ENCODE measurements at regions not wholly inside any gene's neighbourhood (a gene's known extent, or its start where the extent isn't known, plus 50 kb on each side); places are given as distances from the start of the nearest gene placed in this dataset.

DNA sequence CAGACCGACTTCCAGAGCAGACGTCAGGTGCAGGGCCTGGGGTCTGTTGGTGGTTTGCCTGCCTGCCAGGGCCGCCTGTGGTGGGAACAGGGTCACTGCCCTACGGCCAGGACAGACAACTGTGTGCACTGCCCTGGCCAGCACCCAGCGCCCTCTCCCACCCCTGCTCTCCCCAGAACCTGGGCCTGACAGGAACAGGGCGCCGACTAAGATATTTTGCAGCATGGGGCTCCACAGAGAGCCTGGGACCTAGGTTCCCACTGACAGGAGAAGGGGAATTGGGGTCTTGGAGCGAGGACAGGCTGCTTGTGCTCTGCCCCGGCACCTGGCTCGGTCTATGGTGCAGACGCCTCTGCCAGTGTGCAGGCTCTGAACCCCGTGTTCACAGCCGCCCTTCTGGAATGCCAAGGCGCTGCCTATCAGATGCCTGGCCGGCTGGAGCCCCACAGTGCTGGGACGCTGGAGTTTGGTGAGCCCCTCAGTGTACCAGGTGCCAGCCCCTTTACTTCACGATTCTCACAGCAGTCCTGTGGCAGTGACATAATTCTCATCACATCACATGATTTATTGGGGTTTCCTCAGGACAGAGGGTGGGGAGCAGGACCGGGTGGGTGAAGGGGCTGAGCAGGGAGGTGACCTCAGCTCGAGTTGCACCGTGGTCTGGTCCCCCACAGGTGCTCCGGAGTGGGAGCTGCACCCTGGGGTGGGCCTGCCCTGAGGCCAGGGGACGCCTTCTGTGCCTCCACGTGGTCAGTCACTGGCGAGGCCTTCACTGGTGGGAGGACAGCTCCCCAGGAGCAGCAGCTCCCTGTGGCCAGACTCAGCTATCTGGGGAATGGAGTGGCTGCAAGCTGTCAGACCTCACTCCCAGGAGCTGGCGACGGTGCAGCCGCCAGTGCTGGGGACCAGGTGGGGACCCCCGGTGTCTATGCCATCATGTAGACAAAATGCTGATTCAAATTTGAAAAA lies 113.8 kb upstream of the LRPAP1 start:
- H3K27me3 Mint-ChIP-seq (ENCODE audit: low read depth) = peaks cover 5% of the 10 kb centered on the region
- H3K36me3 Mint-ChIP-seq (ENCODE audit: low read depth) = no peaks in the 10 kb centered on the region
- H3K27ac Mint-ChIP-seq (ENCODE audit: unreplicated experiment) = peak overlapping the region; percentile 91
- H3K4me3 Mint-ChIP-seq = no peak overlapping the region
- DNase-seq (ENCODE audit: low read depth, low spot score) = no peak
- no peak for TF ChIP-seq CTCF (conservative IDR thresholded peaks at IDR 0.05)
- H3K4me1 Mint-ChIP-seq = peaks cover under 1% of the 10 kb centered on the region
- no peaks in the 10 kb centered on the region for H3K9me3 Mint-ChIP-seq

DNA sequence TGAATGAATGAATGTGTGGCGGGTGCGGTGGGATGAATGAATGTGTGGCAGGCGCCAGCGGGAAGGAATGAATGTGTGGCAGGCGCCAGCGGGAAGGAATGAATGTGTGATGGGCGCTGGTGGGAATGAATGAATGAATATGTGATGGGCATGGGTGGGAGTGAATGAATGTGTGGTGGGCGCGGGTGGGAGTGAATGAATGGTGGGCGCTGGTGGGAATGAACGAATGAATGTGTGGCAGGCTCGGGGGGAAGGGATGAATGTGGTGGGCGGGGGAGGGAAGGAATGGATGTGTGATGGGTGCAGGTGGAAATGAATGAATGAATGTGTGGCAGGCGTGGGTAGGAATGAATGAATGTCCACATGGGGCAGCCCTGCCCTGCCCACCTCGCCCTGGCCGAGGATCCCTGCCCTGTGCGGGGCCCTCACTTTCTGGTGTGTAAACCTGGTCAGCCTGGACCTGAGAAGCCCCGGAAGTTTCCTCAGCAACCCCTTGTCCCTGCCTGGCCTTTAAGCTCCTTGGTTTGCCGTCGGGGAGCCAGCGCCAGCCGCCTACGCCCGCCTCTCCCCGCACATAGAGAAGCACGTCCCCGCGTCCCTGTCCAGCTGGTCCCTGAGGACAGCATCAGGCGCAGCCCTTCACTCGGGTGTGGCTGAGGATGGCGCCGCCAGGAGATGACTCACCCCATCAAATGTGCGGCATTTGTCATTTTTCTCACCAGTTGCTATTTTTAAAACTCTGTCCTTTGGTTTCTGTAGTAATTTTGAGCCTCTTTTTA lies 112.8 kb upstream of the LRPAP1 start:
- H3K27me3 Mint-ChIP-seq (ENCODE audit: low read depth) = peaks cover 3% of the 10 kb centered on the region
- H3K4me3 Mint-ChIP-seq = no peak overlapping the region
- no peak for DNase-seq (ENCODE audit: low read depth, low spot score)
- no peaks in the 10 kb centered on the region for H3K36me3 Mint-ChIP-seq (ENCODE audit: low read depth)
- H3K4me1 Mint-ChIP-seq = peaks cover 9% of the 10 kb centered on the region
- TF ChIP-seq CTCF (conservative IDR thresholded peaks at IDR 0.05) = no peak
- peak overlapping the region; percentile 91 for H3K27ac Mint-ChIP-seq (ENCODE audit: unreplicated experiment)
- H3K9me3 Mint-ChIP-seq = no peaks in the 10 kb centered on the region

DNA sequence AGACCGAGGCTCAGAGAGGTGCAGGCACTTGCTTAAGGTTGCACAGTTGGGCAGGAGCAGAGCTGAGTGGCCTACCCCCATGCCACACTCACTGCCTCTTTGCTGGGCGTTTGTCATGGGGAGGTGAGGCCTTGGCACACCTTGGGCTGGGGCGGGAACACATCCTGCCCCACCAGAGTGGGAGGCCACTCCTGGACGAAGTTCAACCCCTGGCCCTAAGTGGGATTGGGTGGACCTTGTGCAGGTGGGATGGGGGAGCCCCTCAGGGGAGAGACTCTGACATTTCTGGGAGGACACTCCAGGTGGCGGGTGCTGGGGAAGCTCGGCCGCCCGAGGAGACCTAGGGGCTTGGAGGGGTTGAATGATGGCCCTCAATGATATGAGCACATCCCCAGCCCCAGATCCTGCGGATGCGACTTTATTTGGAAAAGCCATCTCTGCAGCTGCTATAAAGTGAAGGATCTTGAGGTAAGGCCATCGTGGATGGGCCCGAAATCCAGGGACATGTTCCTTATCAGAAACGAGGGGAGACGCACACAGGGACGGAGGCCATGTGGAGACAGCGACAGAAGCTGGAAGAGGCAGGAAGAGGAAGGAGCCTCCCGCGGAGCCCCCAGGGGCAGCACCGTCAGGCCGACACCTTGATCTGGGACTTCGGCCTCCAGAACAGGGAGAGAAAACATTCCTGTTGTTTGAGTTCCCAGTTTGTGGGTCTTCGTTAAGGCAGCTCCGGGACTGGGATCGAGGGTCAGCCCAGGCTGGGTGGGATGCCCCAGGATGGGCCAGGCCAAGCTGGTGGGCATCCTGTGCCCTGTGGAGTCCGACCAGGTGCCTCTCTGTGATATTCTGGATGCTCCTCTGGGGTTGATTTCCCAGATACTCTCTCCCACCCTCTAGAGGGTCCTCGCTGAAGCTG lies 111.6 kb upstream of the LRPAP1 start:
- Mint-ChIP-seq H3K27me3 (ENCODE audit: low read depth) (peaks cover 2% of the 10 kb centered on the region), H3K27ac (ENCODE audit: unreplicated experiment) (no peak overlapping the region), H3K36me3 (ENCODE audit: low read depth) (no peaks in the 10 kb centered on the region), H3K4me1 (peaks cover 12% of the 10 kb centered on the region), H3K9me3 (no peaks in the 10 kb centered on the region), H3K4me3 (no peak overlapping the region)
- DNase-seq (ENCODE audit: low read depth, low spot score) = no peak
- no peak for TF ChIP-seq CTCF (conservative IDR thresholded peaks at IDR 0.05)

GRCh38 chr4:3642806-3643517 lies 110.7 kb upstream of the LRPAP1 start:
- H3K27me3 Mint-ChIP-seq (ENCODE audit: low read depth) = peaks cover 2% of the 10 kb centered on the region
- H3K27ac Mint-ChIP-seq (ENCODE audit: unreplicated experiment) = no peak overlapping the region
- no peak for DNase-seq (ENCODE audit: low read depth, low spot score)
- no peaks in the 10 kb centered on the region for H3K9me3 Mint-ChIP-seq
- H3K4me3 Mint-ChIP-seq = no peak overlapping the region
- no peaks in the 10 kb centered on the region for H3K36me3 Mint-ChIP-seq (ENCODE audit: low read depth)
- peaks cover 12% of the 10 kb centered on the region for H3K4me1 Mint-ChIP-seq
- TF ChIP-seq CTCF (conservative IDR thresholded peaks at IDR 0.05) = no peak

All from neural crest cell (in vitro differentiated cells).